Esophagus squamous epithelium (tissue), 4 donors: ENCODE measurements at regions not wholly inside any gene's neighbourhood (a gene's known extent, or its start where the extent isn't known, plus 50 kb on each side); places are given as distances from the start of the nearest gene placed in this dataset.

Source experiments
- POLR2A ChIP-seq, 4 donors: fragments of 450-650 bp; IDR thresholded peaks; one replicate each; pipeline ENCODE4 v1.6.1; 2017; ENCODE audit warnings: antibody characterized with exemption in 4 of 4, mild to moderate bottlenecking in 4 of 4, moderate library complexity in 3 of 4
- TF ChIP-seq, protein P1 (sequence below), 6 experiments: fragments of 450-650 bp in 4 of 6; fragments of 200-600 bp in 2 of 6; sonication (generic) in 2 of 6; IDR thresholded peaks; one replicate each; pipeline ENCODE4 v1.5.1; 2016 to 2019; ENCODE audit warnings: antibody characterized with exemption in 6 of 6, mild to moderate bottlenecking in 4 of 6, moderate library complexity in 4 of 6

DNA sequence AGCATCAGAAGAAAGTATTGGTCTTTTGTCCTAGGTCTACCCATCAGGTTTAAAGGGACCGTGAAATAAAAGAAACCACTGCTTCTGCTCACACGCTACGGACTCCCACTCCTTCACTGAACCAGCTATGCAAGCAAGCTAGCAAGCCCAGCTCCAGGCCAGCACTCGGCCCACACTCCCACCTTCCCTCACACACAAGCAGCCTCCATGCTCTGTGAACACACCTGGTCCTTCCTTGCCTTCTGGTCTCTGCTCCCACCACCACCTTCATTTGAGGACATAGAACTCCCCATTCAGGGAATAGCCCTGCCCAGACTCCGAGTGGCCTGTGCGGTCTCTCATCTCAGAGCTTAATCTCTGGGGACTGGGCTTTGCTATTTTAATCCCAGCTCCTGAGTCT, 436.4 kb upstream of the CDH4 start:
- TF ChIP-seq, protein P1, sequence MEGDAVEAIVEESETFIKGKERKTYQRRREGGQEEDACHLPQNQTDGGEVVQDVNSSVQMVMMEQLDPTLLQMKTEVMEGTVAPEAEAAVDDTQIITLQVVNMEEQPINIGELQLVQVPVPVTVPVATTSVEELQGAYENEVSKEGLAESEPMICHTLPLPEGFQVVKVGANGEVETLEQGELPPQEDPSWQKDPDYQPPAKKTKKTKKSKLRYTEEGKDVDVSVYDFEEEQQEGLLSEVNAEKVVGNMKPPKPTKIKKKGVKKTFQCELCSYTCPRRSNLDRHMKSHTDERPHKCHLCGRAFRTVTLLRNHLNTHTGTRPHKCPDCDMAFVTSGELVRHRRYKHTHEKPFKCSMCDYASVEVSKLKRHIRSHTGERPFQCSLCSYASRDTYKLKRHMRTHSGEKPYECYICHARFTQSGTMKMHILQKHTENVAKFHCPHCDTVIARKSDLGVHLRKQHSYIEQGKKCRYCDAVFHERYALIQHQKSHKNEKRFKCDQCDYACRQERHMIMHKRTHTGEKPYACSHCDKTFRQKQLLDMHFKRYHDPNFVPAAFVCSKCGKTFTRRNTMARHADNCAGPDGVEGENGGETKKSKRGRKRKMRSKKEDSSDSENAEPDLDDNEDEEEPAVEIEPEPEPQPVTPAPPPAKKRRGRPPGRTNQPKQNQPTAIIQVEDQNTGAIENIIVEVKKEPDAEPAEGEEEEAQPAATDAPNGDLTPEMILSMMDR (IDR thresholded peaks at IDR 0.05), result no peak
- no peak for TF ChIP-seq POLR2A (IDR thresholded peaks at IDR 0.05)
